NAMALWA (cell line): ENCODE measurements at regions not wholly inside any gene's neighbourhood (a gene's known extent, or its start where the extent isn't known, plus 50 kb on each side); places are given as distances from the start of the nearest gene placed in this dataset.
"Not testable (repeated sequence)": the region's sequence is repeated elsewhere in the genome, so short reads cannot be mapped to it uniquely, and the experiment has no call there.

Experiments
- DNase-seq: peaks from one replicate; pipeline ENCODE4 v3.0.0-alpha.2; 2015; ENCODE audit warnings: low spot score

- no peak for DNase-seq
Observed at GRCh38 chr6:85192596-85192995, 257.3 kb upstream of the NT5E start.

- no peak for DNase-seq
Observed at GRCh38 chr6:85192186-85192585, 257.7 kb upstream of the NT5E start.

GRCh38 chr6:85191656-85192055 is 258.2 kb upstream of the NT5E start:
- DNase-seq = no peak

GRCh38 chr6:85186546-85187175 is 263.2 kb upstream of the NT5E start:
- no peak for DNase-seq

- no peak for DNase-seq
Observed at GRCh38 chr6:85185977-85186376, 263.9 kb upstream of the NT5E start.

DNA sequence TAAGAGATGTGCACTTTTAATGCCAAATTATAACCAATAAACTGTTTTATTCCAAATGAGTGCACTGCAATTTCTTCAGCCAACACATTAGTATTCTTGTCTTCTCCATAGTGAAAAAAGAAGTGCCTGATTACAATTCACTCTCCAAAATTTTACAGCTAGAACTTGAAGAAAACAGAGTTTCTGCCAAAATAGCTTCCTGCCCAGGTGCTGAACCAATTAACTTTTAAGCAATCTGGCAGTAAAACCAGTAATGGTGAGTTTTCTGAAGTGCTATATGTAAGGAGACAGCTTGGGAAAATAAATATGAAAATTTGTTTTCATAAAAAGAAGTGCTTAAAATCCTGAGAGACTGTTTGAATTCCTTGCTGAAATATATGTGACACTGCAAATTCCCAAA is 266.0 kb upstream of the NT5E start:
- DNase-seq = no peak

- DNase-seq = no peak
Observed at GRCh38 chr6:85172705-85173104, 277.2 kb upstream of the NT5E start.

- no peak for DNase-seq
Observed at GRCh38 chr6:85172161-85172560, 277.7 kb upstream of the NT5E start.

DNA sequence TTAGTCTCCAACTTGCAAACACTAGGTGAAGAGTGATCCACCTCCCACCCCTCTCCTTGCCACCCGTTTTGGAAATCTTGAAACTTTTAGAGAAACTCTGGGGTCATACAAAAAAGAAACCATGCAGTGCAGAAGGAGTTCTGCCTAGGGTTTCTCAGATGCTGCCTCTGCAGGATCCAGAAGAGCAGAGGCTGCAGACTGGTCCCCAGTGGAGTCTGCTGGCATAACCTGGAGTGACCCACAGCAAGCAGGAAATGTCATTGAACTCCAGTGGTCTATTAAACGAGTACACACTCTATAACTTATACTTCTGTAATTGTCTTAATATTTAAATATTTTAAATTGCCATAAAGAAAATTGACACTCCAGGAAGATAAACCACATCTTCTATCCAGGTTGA is 280.7 kb upstream of the NT5E start:
- DNase-seq = no peak

DNA sequence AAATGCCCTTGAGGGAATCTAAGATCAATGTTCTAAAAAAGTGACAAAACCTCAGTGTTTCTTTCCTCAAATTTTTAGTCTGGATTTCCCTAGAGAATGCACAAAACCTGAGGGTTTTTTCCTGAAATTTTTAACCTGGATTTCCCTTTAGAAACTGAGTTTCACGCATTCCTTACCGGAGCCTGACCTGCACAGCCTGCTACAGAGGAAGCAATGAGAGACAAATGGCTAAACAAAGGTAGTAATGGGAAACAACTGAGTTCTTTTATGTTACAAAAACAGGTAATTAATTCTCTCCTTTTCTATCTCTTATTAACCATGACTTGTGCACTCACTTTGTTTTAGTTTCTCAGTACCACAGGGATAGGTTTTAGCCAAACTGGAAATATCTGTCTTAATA is 281.7 kb upstream of the NT5E start:
- DNase-seq = no peak

GRCh38 chr6:85166114-85166741 is 283.7 kb upstream of the NT5E start:
- DNase-seq = no peak

DNA sequence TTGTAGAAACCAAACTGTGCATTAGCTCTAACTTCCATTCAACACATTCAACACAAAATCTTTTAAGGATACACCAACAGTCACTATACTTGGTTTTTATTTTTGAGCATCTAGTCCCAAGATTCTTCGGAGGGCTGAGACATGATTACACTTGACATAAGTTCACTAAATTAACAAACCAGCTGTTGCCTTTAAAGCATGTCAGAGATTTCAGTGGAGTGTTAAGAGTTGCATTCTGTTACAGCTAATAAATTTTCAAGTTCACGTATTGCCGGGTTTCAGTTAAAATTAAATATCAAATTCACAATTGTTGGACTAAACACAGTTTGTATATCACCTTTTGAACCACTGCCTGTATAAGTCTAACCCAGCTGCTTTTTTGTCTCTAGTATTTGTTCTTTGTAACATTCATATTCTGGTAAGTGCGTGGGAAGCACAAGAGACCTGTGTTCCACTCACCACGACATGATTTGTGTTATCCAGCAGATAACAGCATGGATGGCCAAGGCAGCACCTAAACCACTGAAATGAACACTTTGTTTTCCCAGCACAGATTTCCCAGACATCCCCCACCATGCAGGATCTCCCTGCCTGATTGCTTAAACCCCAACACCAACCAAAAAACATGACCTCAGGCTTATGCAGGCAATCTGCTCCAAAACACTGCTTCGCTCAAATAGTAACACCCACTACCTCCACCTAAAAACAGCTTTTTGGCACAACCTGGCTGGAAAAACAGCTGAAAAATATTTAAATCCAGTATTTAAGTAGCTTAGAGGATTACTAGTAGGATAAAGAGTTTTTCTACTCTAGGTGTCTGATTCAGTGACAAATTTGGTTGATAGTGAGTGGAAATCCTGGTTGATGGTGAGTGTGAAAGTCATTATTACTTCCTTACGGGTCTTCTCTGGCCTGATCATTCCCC is 286.5 kb upstream of the NT5E start:
- DNase-seq = no peak

- no peak for DNase-seq
Observed at GRCh38 chr6:85157311-85157710, 292.6 kb upstream of the NT5E start.

DNA sequence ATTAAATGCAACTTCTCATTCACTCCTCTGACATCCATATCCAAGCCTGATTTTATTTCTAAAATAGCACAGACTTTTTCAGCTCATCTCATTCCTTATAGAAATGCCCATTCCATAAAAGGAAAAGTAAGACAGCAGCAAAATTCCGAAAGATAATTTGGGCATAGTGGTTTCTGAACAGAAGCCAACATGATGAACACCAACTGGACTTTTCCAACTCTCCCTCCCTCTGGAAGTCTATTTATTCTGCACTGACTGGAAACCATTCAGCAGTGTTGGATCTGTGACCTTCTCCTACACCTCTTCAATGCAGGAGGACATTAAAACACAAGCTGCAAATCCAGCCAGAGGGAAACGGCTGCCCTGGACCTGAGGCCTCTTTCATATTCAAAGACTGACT is 306.2 kb upstream of the NT5E start:
- no peak for DNase-seq

DNA sequence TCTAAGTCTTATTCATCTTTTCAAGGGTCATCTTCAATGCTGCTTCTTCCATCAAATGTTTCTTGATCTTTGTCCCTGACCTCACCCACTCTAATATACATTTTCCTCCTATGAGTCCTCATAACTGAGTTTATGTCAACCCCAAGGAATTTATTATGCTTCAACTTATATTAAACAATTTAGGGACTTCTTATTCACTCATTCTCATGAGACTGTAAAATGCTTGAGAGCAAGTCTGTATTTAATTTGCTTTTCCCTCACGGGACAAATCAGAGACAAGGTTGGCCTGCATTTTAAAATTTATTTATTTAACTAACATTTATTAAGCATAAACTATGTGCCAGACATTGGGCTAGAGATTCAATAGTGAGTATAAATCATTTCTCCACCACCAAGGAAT is 312.0 kb upstream of the NT5E start:
- DNase-seq = no peak

DNA sequence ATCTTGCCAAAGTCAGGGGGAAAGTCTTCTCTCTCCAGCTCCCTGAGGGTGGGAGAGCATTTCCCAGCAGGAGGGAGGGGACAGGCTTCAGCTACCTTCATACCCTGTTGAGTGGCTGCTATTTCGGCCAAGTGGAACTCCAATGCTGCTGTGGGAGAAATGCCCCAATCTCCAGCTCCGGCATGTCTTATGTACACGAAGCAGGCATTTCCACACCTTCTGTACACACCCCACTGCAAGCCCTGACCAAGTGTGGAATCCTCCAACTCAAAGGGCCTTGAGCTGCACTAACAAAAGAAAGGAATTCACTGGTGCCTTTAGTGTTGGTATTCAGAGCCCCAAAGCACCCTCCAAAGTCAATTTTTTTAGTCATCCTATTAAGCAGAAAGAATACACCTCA is 313.6 kb upstream of the NT5E start:
- DNase-seq = no peak

DNA sequence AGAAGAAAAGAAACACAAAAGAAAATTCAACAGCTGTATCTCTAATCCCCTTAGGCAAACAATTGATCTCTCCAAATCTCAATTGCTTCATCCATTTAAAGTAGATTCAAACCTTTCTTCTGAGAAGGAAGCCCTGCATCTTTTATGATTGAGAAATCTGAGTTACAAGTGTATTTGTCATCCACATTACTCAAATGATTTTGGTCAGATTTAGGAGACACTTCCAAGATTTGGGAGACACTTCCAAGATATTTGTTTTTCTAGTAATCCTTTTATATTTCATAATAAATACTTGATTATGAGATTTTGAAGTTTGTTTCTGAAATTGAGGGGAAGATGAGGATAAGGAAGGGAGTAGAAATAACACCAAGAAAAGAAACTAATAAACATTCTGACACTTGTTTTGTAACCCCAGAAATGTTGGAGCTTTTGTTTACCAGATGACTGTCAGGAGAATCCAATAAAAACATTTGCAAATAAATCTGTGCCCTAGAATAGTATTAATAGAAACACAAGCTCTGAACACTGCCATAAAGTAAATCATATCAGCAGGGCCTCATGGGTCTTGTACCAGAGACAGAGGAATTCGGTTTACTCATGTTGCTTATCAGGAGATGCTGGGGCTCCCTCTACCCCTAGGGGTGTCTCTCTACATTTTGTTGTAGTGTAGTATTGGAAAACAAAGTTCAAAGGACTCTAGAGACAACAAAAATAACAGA is 314.3 kb upstream of the NT5E start:
- DNase-seq = no peak

DNA sequence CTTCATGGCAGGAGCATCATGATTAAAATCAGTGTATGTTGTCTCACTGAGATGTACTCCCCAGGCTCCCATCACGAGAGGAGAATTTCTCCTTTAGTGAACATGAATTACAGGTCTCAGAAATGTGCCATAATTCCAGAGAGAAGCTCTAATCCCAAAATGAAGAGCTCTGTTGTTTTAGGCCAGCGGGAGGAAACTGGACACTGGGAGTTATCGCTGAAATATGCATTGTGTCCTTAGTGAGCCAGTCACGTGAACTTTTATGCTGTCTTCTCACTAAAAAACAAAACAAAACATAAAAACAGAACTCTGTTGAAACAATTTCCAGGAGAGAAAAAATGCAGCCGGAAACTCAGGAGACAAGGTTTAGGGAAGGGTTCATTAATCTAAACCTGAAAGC is 315.7 kb upstream of the NT5E start:
- DNase-seq = no peak

GRCh38 chr6:85132091-85132490 is 317.8 kb upstream of the NT5E start:
- no peak for DNase-seq

DNA sequence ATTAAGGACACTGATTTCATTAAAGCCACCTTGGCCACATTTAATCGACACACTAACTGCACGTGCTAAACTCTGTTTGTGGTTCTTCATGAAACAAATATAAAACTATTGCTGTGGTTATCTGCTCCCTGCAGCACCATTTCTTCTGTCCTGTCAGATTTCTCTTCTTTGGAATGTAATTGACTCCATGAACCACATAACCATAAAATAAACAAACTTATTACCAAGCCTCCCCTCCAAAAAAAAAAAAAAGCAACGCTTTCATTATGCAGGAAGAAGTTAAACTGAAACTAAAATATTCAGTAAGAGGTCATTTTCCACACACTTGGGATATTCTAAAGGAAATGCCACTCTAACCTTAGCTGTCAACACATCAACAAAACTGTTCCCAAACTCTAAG is 319.1 kb upstream of the NT5E start:
- DNase-seq = no peak

- no peak for DNase-seq
Observed at GRCh38 chr6:85129881-85130280, 320.0 kb upstream of the NT5E start.

GRCh38 chr6:85128781-85129180 is 321.1 kb upstream of the NT5E start:
- no peak for DNase-seq

- not testable (repeated sequence) for DNase-seq
Observed at GRCh38 chr6:85128256-85128655, 321.6 kb upstream of the NT5E start.
